ENCODE measurements at regions not wholly inside any gene's neighbourhood (a gene's known extent, or its start where the extent isn't known, plus 50 kb on each side); places are given as distances from the start of the nearest gene placed in this dataset.

DNA sequence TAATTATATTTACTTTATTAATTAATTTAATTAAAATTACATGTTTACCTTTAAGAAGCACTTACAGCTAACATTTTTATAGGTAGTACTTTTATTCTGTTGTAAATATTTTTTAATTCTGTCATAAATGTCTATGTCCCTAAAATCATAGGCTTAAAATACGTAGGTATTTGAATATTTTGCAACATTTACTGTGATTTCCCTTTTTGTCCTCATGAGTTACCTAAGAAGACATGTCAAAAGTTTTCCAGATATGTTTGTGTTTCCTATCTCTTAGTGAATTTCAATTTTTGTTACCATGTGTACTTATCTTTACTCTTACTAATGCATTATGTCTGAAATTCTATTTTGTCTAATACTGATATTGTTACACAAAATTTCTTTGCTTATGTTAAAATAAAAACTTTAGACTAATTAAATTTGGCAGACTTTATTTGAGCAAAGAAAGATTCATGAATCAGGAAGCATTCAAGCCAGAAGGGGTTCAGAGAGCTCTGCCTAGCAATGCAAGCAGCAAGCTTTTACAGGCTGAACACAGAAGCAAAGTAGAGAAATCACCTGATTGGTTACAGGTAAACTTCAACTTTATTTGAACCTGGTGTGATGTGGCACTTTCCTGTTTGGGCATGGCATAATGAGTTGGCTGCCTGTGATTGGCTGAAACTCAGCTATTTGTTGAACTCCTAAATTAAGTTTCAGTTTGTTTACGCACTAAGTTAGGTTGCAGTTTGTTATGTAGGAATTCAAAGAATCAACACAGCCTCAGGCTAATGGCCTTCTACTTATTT lies 123.2 kb upstream of the TMEM170B start:
- Mint-ChIP-seq H3K36me3 (ENCODE audit: insufficient read depth, unreplicated experiment) (no peaks in the 10 kb centered on the region), H3K4me3 (ENCODE audit: unreplicated experiment) (no peak overlapping the region), H3K27me3 (ENCODE audit: insufficient read depth, unreplicated experiment) (no peaks in the 10 kb centered on the region), H3K9me3 (ENCODE audit: unreplicated experiment) (no peaks in the 10 kb centered on the region), H3K27ac (ENCODE audit: low read depth, unreplicated experiment) (no peak overlapping the region), H3K4me1 (ENCODE audit: insufficient read depth, unreplicated experiment) (peaks cover 6% of the 10 kb centered on the region)
- ChIA-PET POLR2A (interaction anchor here (1.2 to 1.6 kb wide), 3 partner anchors 19 to 181 kb away, joined by 3 to 6 read pairs (median 4); partner anchors contain the start of gene NEDD9), CTCF (interaction anchor here (0.6 to 2.0 kb wide), 4 partner anchors 16 to 125 kb away, joined by 3 to 4 read pairs (median 3); no protein-coding TSS in a partner anchor)
- TF ChIP-seq, protein P1, sequence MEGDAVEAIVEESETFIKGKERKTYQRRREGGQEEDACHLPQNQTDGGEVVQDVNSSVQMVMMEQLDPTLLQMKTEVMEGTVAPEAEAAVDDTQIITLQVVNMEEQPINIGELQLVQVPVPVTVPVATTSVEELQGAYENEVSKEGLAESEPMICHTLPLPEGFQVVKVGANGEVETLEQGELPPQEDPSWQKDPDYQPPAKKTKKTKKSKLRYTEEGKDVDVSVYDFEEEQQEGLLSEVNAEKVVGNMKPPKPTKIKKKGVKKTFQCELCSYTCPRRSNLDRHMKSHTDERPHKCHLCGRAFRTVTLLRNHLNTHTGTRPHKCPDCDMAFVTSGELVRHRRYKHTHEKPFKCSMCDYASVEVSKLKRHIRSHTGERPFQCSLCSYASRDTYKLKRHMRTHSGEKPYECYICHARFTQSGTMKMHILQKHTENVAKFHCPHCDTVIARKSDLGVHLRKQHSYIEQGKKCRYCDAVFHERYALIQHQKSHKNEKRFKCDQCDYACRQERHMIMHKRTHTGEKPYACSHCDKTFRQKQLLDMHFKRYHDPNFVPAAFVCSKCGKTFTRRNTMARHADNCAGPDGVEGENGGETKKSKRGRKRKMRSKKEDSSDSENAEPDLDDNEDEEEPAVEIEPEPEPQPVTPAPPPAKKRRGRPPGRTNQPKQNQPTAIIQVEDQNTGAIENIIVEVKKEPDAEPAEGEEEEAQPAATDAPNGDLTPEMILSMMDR (IDR thresholded peaks at IDR 0.05; ENCODE audit: unreplicated experiment), result no peak
- BruUV-seq (replicated peaks), result no TSS peak
- peak; percentile 70 for DNase-seq (ENCODE audit: unreplicated experiment)
- intact Hi-C loops (cut with micrococcal nuclease), result loop anchor here (5.0 kb wide), 1 partner anchor 272 kb away; no protein-coding TSS in a partner anchor

DNA sequence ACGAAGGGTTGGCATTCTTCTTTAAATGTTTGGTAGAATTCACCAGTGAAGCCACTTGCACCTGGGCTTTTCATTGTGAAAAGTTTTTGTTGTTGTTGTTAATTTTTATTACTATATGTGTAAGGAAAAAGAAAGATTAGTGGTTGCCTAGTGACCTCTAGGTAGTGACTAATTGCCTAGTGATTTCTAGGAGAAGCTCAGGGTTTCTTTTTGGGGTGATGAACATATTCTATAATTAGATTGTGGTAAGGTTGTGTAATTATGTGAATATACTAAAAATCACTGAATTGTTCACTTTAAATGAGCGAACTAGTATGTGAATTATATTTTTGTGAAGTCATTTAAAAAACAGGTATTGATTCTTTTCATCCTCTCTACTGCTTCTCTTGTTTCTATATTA lies 123.8 kb upstream of the TMEM170B start:
- intact Hi-C loops (cut with micrococcal nuclease), result loop anchor here (5.0 kb wide), 1 partner anchor 271 kb away; no protein-coding TSS in a partner anchor
- Mint-ChIP-seq H3K9me3 (ENCODE audit: unreplicated experiment) (no peaks in the 10 kb centered on the region), H3K4me3 (ENCODE audit: unreplicated experiment) (no peak overlapping the region), H3K36me3 (ENCODE audit: insufficient read depth, unreplicated experiment) (no peaks in the 10 kb centered on the region), H3K27me3 (ENCODE audit: insufficient read depth, unreplicated experiment) (no peaks in the 10 kb centered on the region), H3K27ac (ENCODE audit: low read depth, unreplicated experiment) (peak overlapping the region; percentile 21), H3K4me1 (ENCODE audit: insufficient read depth, unreplicated experiment) (peaks cover 6% of the 10 kb centered on the region)
- BruUV-seq (replicated peaks), result no TSS peak
- peak; percentile 36 for DNase-seq (ENCODE audit: unreplicated experiment)
- TF ChIP-seq, protein P1 (IDR thresholded peaks at IDR 0.05; ENCODE audit: unreplicated experiment), result no peak
- ChIA-PET CTCF (interaction anchor here (1.0 kb wide), 1 partner anchor 82 kb away, joined by 3 read pairs; no protein-coding TSS in a partner anchor), POLR2A (interaction anchor here (1.5 to 1.6 kb wide), 2 partner anchors 20 to 181 kb away, joined by 4 to 6 read pairs; partner anchors contain the start of gene NEDD9)

DNA sequence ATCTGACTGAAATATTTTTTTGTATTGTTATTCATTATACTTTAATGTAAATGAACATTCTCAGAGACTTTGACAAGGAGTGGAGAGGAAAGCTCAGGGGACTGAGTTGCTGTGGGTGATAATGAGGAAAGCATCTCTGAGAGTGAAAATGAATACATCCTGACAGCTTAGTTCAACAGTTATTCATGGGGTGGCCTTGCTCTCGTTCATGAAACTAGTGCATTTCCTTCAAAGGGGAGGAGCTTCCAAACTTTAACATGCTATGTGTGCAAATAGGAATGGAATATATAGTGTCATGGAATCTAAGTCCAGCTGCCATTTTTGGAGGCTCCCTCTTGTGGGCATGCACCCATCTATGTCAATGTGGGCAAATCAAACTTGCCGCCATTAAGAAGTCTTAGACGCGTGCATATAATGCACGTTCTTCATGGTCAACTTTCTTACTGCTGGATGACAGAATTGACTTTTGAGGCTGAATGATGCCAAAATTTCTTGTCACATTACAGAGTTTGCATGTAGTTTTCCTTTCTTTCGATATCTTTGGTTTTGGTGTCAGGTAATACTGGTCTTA lies 124.3 kb upstream of the TMEM170B start:
- TF ChIP-seq, protein P1 (IDR thresholded peaks at IDR 0.05; ENCODE audit: unreplicated experiment), result no peak
- no peak for DNase-seq (ENCODE audit: unreplicated experiment)
- Mint-ChIP-seq H3K36me3 (ENCODE audit: insufficient read depth, unreplicated experiment) (no peaks in the 10 kb centered on the region), H3K4me3 (ENCODE audit: unreplicated experiment) (no peak overlapping the region), H3K27me3 (ENCODE audit: insufficient read depth, unreplicated experiment) (no peaks in the 10 kb centered on the region), H3K27ac (ENCODE audit: low read depth, unreplicated experiment) (peak overlapping the region; percentile 21), H3K9me3 (ENCODE audit: unreplicated experiment) (no peaks in the 10 kb centered on the region), H3K4me1 (ENCODE audit: insufficient read depth, unreplicated experiment) (peaks cover 6% of the 10 kb centered on the region)
- no TSS peak for BruUV-seq (replicated peaks)
- ChIA-PET CTCF (interaction anchor here (1.0 kb wide), 1 partner anchor 82 kb away, joined by 3 read pairs; no protein-coding TSS in a partner anchor), POLR2A (interaction anchor here (1.6 kb wide), 1 partner anchor 180 kb away, joined by 6 read pairs; the partner anchor contains the start of gene NEDD9)
- intact Hi-C loops (cut with micrococcal nuclease), result loop anchor here (5.0 kb wide), 1 partner anchor 271 kb away; no protein-coding TSS in a partner anchor

DNA sequence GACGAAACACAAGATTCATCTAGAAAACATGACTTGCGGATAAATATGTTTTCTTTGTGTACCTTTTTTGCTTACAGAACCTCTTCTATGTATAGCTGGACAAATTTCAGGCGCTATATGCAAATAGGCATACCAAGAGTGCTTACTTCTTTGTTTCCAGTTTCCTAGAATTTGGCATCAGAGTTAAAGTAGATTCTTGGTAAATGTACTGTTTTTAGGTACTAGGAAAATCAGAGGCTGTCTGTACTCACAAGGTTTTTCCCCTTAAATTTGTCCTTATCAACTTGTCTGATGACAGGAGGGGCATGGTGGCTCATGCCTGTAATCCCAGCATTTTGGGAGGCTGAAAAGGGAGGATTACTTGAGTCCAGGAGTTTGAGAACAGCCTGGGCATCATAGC lies 124.9 kb upstream of the TMEM170B start:
- ChIA-PET CTCF (no interaction called here), POLR2A (no interaction called here)
- Mint-ChIP-seq H3K9me3 (ENCODE audit: unreplicated experiment) (no peaks in the 10 kb centered on the region), H3K4me3 (ENCODE audit: unreplicated experiment) (no peak overlapping the region), H3K27me3 (ENCODE audit: insufficient read depth, unreplicated experiment) (no peaks in the 10 kb centered on the region), H3K36me3 (ENCODE audit: insufficient read depth, unreplicated experiment) (no peaks in the 10 kb centered on the region), H3K27ac (ENCODE audit: low read depth, unreplicated experiment) (no peak overlapping the region), H3K4me1 (ENCODE audit: insufficient read depth, unreplicated experiment) (peaks cover 6% of the 10 kb centered on the region)
- BruUV-seq (replicated peaks), result no TSS peak
- no peak for DNase-seq (ENCODE audit: unreplicated experiment)
- TF ChIP-seq, protein P1 (IDR thresholded peaks at IDR 0.05; ENCODE audit: unreplicated experiment), result no peak
- intact Hi-C loops (cut with micrococcal nuclease), result loop anchor here (5.0 kb wide), 1 partner anchor 270 kb away; no protein-coding TSS in a partner anchor
